OCI-LY7 (cell line): ENCODE measurements at regions not wholly inside any gene's neighbourhood (a gene's known extent, or its start where the extent isn't known, plus 50 kb on each side); places are given as distances from the start of the nearest gene placed in this dataset.
A peak's percentile ranks its signal among the peaks of the same experiment; 100 is the strongest.

Experiments used
- BruUV-seq: library from RNA; stranded (reverse); fragments of 400-500 nt; replicated peaks from 2 replicates; lab custom pipeline; 2021; lab: Mats Ljungman, UMichigan
- CTCF ChIA-PET: fragments of 300-600 bp; sonication (Branson Sonifier 250); formaldehyde crosslinking; loops from one replicate; lab custom pipeline; 2022; ENCODE audit warnings: antibody characterized with exemption; ENCODE audit not compliant: unreplicated experiment; lab: Charles Lee
- POLR2A ChIA-PET: fragments of 300-600 bp; sonication (Branson Sonifier 250); formaldehyde crosslinking; loops from one replicate; lab custom pipeline; 2022; ENCODE audit warnings: antibody characterized with exemption; lab: Charles Lee
- DNase-seq: peaks from one replicate; pipeline ENCODE4 v3.0.0-alpha.2; 2015; ENCODE audit warnings: low spot score
- H2AFZ ChIP-seq: fragments of 200-600 bp; sonication (generic), shearing (Covaris generic); 2 replicates; pipeline ENCODE4 v1.6.1; 2014; ENCODE audit warnings: mild to moderate bottlenecking, antibody characterized with exemption, low read length, moderate library complexity
- H3K27ac ChIP-seq: fragments of 200-600 bp; sonication (generic); 2 replicates; pipeline ENCODE4 v1.5.1; 2014; ENCODE audit warnings: mixed run types, low read depth, mild to moderate bottlenecking, moderate library complexity, low read length, inconsistent platforms; ENCODE audit not compliant: poor library complexity, severe bottlenecking
- H3K36me3 ChIP-seq: fragments of 200-600 bp; sonication (generic); 2 replicates; pipeline ENCODE4 v1.6.1; 2014; ENCODE audit warnings: mild to moderate bottlenecking, antibody characterized with exemption, low read length, moderate library complexity, mixed read lengths; ENCODE audit not compliant: insufficient read depth
- H3K4me1 ChIP-seq: fragments of 200-600 bp; sonication (generic); 2 replicates; pipeline ENCODE4 v1.5.1; 2014; ENCODE audit warnings: mild to moderate bottlenecking, low read length; ENCODE audit not compliant: insufficient read depth, poor library complexity, severe bottlenecking
- H3K4me2 ChIP-seq: fragments of 200-600 bp; sonication (generic); 2 replicates; pipeline ENCODE4 v1.6.1; 2014; ENCODE audit warnings: mild to moderate bottlenecking, low read length
- H3K4me3 ChIP-seq: fragments of 200-600 bp; sonication (generic); 2 replicates; pipeline ENCODE4 v1.5.1; 2014; ENCODE audit warnings: mild to moderate bottlenecking, low read depth, low read length; ENCODE audit not compliant: poor library complexity, severe bottlenecking
- H3K79me2 ChIP-seq: fragments of 200-600 bp; sonication (generic); 2 replicates; pipeline ENCODE4 v1.6.1; 2016; ENCODE audit warnings: low read depth, mild to moderate bottlenecking, low read length, moderate library complexity, mixed read lengths; ENCODE audit not compliant: insufficient read depth
- H3K9me2 ChIP-seq: fragments of 200-600 bp; sonication (generic); 2 replicates; pipeline ENCODE4 v1.6.1; 2016; ENCODE audit warnings: mild to moderate bottlenecking, low read length, mixed read lengths; ENCODE audit not compliant: insufficient read depth
- H3K9me3 ChIP-seq: fragments of 200-600 bp; sonication (generic); 2 replicates; pipeline ENCODE4 v1.6.1; 2014; ENCODE audit warnings: mild to moderate bottlenecking, mixed run types, low read length, mixed read lengths
- H4K20me1 ChIP-seq: fragments of 200-600 bp; sonication (generic); 2 replicates; pipeline ENCODE4 v1.6.1; 2014; ENCODE audit warnings: mild to moderate bottlenecking, antibody characterized with exemption, low read length, moderate library complexity, mixed read lengths; ENCODE audit not compliant: insufficient read depth
- CTCF ChIP-seq: fragments of 200-600 bp; sonication (generic); conservative IDR thresholded peaks from 2 replicates; pipeline ENCODE4 v1.5.1; 2014; ENCODE audit warnings: mild to moderate bottlenecking, antibody characterized with exemption, low read length, moderate library complexity, mixed read lengths
- EZH2phosphoT487 ChIP-seq: fragments of 200-600 bp; sonication (generic); IDR thresholded peaks from 2 replicates; pipeline ENCODE4 v1.6.1; 2018; ENCODE audit warnings: low read depth, borderline replicate concordance, mild to moderate bottlenecking, mixed run types, antibody characterized with exemption, low read length, moderate library complexity, mixed read lengths
- intact Hi-C: fragments of 100-400 bp; cut with micrococcal nuclease; formaldehyde crosslinking; loops from one replicate; pipeline ENCODE4 v1.10.0; 2022; ENCODE audit not compliant: unreplicated experiment

DNA sequence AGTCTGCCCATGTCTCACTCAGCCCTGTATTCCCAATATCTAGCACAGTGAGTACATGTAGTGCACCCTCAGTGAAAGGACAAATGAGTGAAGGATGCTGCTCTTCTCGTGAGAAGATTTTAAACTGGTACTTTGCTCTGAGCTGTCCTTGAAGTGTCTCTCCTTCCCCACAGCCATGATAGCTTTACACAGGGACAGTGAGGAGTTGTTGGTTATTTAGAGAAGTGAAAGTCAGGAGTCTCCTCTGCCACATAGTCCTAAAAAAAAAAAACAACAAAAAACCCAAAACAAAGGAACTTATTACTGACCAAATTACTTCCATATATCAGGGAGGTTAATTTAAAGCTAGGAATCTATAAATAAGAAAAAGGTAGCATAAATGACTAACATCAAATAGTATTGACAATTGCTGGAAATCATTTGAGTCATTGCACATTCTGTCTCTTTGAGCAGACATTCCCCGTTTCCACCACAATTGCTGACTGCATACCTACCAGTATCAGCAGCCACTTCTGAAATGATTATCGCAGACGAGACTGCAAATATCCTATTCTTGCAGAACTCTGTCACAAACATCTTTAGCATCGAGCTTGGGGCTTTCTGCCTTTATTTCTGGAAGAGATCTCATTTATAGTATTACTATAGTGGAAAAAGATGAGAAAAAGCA lies 202.1 kb downstream of the PTEN start:
- no peak for DNase-seq
- Histone ChIP-seq H3K4me1 (peaks cover 89% of the 10 kb centered on the region), H3K9me3 (no peaks in the 10 kb centered on the region), H3K27ac (peak overlapping the region; percentile 83), H3K4me3 (no peak overlapping the region), H3K36me3 (no peaks in the 10 kb centered on the region), H4K20me1 (no peaks in the 10 kb centered on the region), H3K4me2 (peak overlapping the region; percentile 54), H3K79me2 (no peaks in the 10 kb centered on the region), H3K9me2 (no peaks in the 10 kb centered on the region), H2AFZ (peak overlapping the region; percentile 93)
- intact Hi-C loops = loop anchor here (5.0 kb wide), 1 partner anchor 203 kb away; the partner anchor contains the start of genes KLLN and PTEN
- BruUV-seq = no TSS peak
- ChIA-PET CTCF (interaction anchor here (1.1 kb wide), 1 partner anchor 26 kb away, joined by 4 read pairs; no protein-coding TSS in a partner anchor), POLR2A (interaction anchor here (0.7 to 4.8 kb wide), 22 partner anchors 8 to 138 kb away, joined by 3 to 35 read pairs (median 5); no protein-coding TSS in a partner anchor)
- TF ChIP-seq CTCF (no peak), EZH2phosphoT487 (no peak)

GRCh38 chr10:88066319-88066718 lies 202.9 kb downstream of the PTEN start:
- no TSS peak for BruUV-seq
- intact Hi-C loops = loop anchor here (5.0 kb wide), 1 partner anchor 204 kb away; the partner anchor contains the start of genes KLLN and PTEN
- Histone ChIP-seq H3K27ac (peak overlapping the region; percentile 83), H3K4me1 (peaks cover 89% of the 10 kb centered on the region), H3K4me2 (peak overlapping the region; percentile 54), H2AFZ (peak overlapping the region; percentile 93), H3K4me3 (peak overlapping the region; percentile 38), H3K79me2 (no peaks in the 10 kb centered on the region), H3K9me3 (no peaks in the 10 kb centered on the region), H4K20me1 (no peaks in the 10 kb centered on the region), H3K9me2 (no peaks in the 10 kb centered on the region), H3K36me3 (no peaks in the 10 kb centered on the region)
- TF ChIP-seq EZH2phosphoT487 = no peak
- no peak for TF ChIP-seq CTCF
- ChIA-PET CTCF (interaction anchor here (1.1 kb wide), 1 partner anchor 25 kb away, joined by 4 read pairs; no protein-coding TSS in a partner anchor), POLR2A (interaction anchor here (0.6 to 4.8 kb wide), 18 partner anchors 9 to 330 kb away, joined by 3 to 35 read pairs (median 5); no protein-coding TSS in a partner anchor)
- no peak for DNase-seq
